ENCODE measurements at regions not wholly inside any gene's neighbourhood (a gene's known extent, or its start where the extent isn't known, plus 50 kb on each side); places are given as distances from the start of the nearest gene placed in this dataset.

DNA sequence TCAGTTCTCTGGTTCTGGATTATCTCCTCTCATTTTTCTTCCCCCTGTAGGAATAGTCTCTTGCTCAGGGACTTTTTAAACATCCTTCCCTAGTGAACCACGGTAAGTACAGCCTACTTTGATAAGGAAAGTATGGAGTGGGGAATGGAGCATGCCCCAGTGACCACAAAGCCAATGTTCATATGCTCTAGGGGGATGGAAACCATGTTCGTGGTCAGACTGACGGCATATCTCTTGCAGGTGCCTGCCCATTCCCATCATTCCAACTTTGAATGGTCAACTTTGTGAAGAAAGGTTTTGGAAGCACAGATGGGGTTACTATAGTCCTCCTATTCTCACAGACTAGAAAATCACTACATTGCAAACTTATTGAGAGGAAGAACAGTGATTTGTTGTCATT, 332.5 kb upstream of the NCAM1 start:
- FAIRE-seq (no peak), DNase-seq (ENCODE audit: insufficient read length, low spot score) (no peak)
- TF ChIP-seq, protein P1, sequence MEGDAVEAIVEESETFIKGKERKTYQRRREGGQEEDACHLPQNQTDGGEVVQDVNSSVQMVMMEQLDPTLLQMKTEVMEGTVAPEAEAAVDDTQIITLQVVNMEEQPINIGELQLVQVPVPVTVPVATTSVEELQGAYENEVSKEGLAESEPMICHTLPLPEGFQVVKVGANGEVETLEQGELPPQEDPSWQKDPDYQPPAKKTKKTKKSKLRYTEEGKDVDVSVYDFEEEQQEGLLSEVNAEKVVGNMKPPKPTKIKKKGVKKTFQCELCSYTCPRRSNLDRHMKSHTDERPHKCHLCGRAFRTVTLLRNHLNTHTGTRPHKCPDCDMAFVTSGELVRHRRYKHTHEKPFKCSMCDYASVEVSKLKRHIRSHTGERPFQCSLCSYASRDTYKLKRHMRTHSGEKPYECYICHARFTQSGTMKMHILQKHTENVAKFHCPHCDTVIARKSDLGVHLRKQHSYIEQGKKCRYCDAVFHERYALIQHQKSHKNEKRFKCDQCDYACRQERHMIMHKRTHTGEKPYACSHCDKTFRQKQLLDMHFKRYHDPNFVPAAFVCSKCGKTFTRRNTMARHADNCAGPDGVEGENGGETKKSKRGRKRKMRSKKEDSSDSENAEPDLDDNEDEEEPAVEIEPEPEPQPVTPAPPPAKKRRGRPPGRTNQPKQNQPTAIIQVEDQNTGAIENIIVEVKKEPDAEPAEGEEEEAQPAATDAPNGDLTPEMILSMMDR (IDR thresholded peaks at IDR 0.05; ENCODE audit: insufficient read depth, missing control alignments), result no peak

DNA sequence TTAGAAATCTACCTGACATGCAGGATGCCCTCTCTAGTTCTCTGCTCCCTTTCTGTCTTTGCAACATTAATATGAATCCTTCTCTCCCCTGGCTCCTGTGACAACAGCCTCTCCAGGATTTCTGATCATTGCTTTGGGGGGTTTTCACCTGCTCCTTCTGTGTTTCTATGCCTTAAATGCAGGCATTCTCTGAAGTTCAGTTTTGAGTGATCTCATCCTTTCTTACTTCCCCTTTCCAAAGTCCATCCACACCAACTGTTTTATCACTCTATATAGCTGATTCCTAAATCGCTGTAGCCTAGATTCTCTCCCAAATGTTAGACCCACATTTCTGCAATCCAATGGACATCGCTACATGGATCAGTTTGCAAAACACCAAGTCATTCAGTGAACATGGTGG, 330.7 kb upstream of the NCAM1 start:
- no peak for FAIRE-seq
- TF ChIP-seq, protein P1 (IDR thresholded peaks at IDR 0.05; ENCODE audit: insufficient read depth, missing control alignments), result no peak
- DNase-seq (ENCODE audit: insufficient read length, low spot score), result no peak

DNA sequence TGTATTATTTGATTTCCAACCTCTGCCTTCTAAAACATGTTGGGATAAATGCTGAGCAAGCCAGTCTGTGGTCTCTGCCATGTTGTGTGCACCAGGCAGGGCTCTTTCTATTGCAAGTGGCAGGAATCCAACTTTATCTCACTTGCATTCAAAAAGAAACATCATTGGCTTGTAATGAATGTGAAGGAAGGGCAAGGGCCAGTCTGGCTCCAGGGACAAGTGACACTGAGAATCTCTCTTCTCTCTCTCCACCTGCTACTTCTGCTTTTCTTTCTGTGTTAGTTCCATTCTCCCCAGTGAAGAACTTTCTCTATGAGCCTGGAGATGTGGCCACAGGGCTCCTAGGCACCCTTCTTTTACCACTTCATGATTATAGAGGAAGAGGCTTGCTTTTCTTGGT, 329.9 kb upstream of the NCAM1 start:
- DNase-seq (ENCODE audit: insufficient read length, low spot score) (no peak), FAIRE-seq (no peak)
- TF ChIP-seq, protein P1 (IDR thresholded peaks at IDR 0.05; ENCODE audit: insufficient read depth, missing control alignments), result no peak

DNA sequence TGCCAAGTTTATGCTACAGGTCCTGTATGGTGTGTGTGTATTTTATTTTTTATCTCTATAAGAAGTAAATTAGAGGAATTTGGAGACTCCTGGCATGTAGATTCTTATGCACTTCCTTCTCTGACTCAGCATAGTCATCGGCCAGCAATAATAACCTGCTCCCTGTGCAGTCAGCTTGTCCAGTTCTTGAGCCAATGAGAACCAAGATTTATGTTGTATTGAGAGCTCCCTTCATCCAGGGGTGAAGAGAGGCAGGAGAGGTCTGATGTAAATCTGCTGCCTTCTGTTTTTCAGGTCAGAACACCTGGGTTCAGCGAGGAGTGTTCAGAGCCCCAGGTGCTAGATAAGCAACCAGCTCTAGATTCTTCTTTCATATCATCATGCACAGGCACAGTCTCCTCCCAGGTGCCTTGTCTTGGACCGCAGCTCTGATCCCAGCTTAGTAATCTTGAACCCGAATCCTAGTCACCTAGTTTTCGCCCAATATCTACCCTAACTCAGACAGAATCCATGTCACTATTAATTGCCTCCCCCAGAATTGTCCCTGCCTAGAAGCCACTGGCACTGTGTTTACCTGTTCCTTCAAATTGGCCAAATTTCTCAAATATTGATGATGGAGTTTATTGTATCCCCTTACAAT, 328.2 kb upstream of the NCAM1 start:
- FAIRE-seq, result no peak
- DNase-seq (ENCODE audit: insufficient read length, low spot score), result no peak
- TF ChIP-seq, protein P1 (IDR thresholded peaks at IDR 0.05; ENCODE audit: insufficient read depth, missing control alignments), result no peak

DNA sequence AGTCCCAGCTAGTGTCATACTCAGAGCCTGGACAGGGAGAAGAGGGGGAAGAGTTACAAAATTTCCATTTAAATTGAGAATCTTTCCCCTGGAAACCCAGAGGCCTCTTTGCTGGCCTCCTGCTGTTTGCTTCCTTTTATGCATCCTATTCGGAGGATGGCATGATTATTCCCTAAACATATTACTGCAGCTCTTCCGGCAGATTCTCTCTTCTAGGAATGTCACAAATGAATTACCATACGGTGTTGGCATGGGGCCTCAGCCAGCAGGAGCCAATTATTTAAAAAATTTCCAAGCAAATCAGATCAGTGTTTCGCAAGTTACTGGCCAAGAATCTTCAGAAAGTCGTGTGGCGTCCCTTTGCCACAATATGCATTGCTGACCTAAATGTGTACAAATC, 326.7 kb upstream of the NCAM1 start:
- DNase-seq (ENCODE audit: insufficient read length, low spot score) (no peak), FAIRE-seq (no peak)
- TF ChIP-seq, protein P1 (IDR thresholded peaks at IDR 0.05; ENCODE audit: insufficient read depth, missing control alignments), result no peak

DNA sequence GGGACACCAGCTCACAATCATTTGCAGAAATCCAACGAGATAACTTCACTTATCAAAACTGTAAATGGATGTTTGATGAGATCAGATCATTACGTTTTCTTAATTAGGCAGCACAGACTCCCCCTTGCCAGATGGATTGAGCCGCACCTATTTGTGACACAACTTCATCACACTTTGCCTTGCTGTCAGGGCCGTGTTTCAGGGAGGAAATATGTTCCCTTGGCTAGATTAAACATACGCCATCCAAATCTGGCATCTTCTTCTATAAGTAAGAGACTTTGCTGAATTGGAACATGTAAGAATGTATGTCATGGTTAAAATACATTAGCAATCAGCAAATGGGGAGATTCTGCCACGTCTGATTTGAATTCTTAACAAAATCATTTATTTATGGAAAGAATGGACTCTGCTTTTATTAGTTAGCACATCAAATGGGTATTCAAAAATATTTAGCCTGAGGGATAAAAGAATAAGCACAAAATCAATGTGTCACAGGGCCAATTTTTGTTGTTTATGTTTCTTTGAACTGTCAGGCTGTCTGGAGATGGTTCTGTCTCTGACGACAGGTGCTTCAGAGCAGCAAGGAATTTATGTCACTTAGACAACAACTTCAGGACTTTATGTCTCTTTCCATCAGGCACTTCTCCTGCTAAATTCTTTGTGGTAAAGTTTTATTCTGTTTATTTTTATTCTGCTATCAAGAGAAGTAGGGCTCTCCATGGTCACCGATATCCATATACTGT, 326.1 kb upstream of the NCAM1 start:
- no peak for DNase-seq (ENCODE audit: insufficient read length, low spot score)
- FAIRE-seq, result no peak
- TF ChIP-seq, protein P1 (IDR thresholded peaks at IDR 0.05; ENCODE audit: insufficient read depth, missing control alignments), result no peak

DNA sequence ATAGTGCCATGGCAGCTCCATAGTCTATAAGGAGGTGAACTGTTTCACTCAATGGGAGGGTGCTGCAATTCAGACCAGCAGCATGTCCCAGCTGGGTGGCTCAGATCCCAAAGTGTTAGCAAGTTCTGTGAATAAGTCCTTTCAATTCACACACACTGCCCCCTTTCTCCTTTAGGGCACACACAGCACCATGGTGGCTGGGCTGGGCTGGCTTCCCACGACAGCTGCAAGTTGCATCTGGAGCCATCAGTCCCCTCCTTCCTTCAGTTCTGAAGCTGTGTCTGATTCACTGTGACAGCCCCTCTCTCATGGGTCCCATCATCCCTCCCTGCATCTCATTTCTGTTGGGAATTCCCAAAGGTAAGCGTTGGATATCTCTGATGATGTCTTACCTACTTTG, 324.1 kb upstream of the NCAM1 start:
- FAIRE-seq (no peak), DNase-seq (ENCODE audit: insufficient read length, low spot score) (no peak)
- TF ChIP-seq, protein P1 (IDR thresholded peaks at IDR 0.05; ENCODE audit: insufficient read depth, missing control alignments), result no peak

Data from D721Med (cell line).